ENCODE measurements at regions not wholly inside any gene's neighbourhood (a gene's known extent, or its start where the extent isn't known, plus 50 kb on each side); places are given as distances from the start of the nearest gene placed in this dataset.
A peak's percentile ranks its signal among the peaks of the same experiment; 100 is the strongest.

DNA sequence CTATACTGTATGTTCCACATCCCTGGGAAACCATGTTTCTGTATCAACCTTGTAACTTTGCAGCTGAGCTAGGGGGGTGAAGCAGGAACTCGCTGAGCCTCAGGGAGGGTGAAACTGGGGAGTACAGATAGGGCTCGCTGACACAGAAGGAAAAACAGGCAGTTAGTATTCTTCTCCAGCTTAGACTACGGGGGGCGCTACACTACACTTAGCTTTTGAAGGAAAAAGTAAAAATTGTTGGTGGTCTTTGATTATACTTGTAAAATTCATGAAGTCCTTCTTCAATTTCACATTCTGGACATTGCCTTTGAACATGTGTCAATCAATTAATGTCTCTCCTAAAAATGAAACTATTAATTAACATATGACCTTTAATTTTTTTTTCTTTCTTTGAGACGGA is 73.5 kb upstream of the RGMA start:
- no peak for ATAC-seq
- no peaks in the 10 kb centered on the region for H3K36me3 ChIP-seq (ENCODE audit: low read depth)
- intact Hi-C loops (cut with DNase I, micrococcal nuclease) = no loop called here

DNA sequence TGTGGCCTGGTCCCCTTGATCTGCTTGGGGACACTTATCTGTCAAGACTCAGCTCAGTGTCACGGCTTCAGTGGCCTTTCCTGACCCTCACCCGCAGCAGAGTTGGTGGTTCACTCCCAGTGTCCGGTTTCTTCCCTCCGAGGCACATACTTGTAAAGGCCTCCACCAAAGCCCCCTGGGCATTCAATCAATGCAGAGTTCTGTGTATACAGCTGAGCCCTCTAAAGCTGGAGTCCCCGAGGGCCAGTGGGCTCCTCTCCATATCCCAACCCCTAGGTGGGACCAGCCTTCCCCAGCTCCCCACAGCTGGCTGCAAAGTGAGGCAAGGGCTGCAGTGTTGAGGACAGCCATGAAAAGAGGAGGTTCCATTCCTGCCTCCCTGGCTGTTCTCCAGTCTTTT is 70.9 kb upstream of the RGMA start:
- H3K36me3 ChIP-seq (ENCODE audit: low read depth) = no peaks in the 10 kb centered on the region
- no peaks in the 10 kb centered on the region for H3K4me1 ChIP-seq (ENCODE audit: low read depth)
- intact Hi-C loops (cut with DNase I, micrococcal nuclease) = no loop called here
- H3K4me3 ChIP-seq = no peak overlapping the region
- no peaks in the 10 kb centered on the region for H3K9me3 ChIP-seq
- DNase-seq (no peak), ATAC-seq (no peak)
- TF ChIP-seq CTCF (IDR thresholded peaks at IDR 0.05) = no peak

More for the DNA sequence above, 73.5 kb upstream of the RGMA start:
- DNase-seq = no peak
- Histone ChIP-seq H3K4me1 (ENCODE audit: low read depth) (no peaks in the 10 kb centered on the region), H3K9me3 (no peaks in the 10 kb centered on the region), H3K4me3 (no peak overlapping the region)
- no peak for TF ChIP-seq CTCF (IDR thresholded peaks at IDR 0.05)

DNA sequence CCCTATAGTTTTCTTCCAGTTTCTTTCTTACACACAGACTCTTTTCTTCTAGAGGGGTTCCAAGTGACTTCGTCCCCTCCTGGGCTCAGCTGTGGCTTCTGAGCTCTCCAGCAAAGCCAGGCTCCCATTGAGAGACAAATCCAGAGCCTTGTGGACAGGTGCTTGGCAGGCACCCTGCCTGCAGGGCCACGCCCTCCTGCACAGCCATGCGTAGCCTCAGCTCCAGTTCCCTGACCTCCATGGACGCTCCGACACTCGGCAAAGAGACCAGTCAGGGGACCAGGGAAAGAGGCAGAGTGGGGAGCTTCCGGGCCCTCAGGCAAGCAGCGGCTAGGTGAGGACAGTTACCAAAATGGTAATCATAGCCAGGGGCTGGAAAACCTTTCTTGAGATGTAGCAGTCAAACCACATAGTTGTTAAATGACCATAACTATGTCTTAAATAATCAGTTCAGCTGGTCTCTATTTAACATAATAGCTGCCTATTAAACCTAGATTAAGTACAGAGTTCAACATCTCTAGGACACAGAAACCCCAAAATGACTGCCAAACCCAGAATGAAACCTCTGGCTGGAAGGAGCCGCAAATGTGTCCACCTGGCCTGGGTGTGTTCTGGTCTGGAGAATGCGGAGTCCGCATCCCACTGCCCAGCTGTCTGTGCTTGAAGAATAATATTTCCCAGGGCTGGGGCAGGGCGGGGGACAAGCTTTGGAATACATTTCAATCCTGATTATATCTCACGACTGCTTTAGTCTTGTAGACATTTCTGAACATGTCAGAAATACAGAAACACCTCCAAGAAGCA is 69.3 kb upstream of the RGMA start:
- H3K9me3 ChIP-seq = no peaks in the 10 kb centered on the region
- no peak for TF ChIP-seq CTCF (IDR thresholded peaks at IDR 0.05)
- no peak for ATAC-seq
- DNase-seq = no peak
- H3K4me3 ChIP-seq = no peak overlapping the region
- H3K36me3 ChIP-seq (ENCODE audit: low read depth) = no peaks in the 10 kb centered on the region
- H3K4me1 ChIP-seq (ENCODE audit: low read depth) = no peaks in the 10 kb centered on the region
- intact Hi-C loops (cut with DNase I, micrococcal nuclease) = no loop called here

GRCh38 chr15:93154666-93155065 is 65.7 kb upstream of the RGMA start:
- intact Hi-C loops (cut with DNase I, micrococcal nuclease) = no loop called here
- TF ChIP-seq CTCF (IDR thresholded peaks at IDR 0.05) = no peak

GRCh38 chr15:93152951-93153350 is 63.9 kb upstream of the RGMA start:
- Histone ChIP-seq H3K4me1 (ENCODE audit: low read depth) (no peaks in the 10 kb centered on the region), H3K9me3 (no peaks in the 10 kb centered on the region), H3K4me3 (no peak overlapping the region), H3K36me3 (ENCODE audit: low read depth) (no peaks in the 10 kb centered on the region)
- ATAC-seq = peak; percentile 13
- intact Hi-C loops (cut with DNase I, micrococcal nuclease) = no loop called here
- no peak for TF ChIP-seq CTCF (IDR thresholded peaks at IDR 0.05)
- peak in 2 of 3 donors; percentile 28 to 29 for DNase-seq

More at GRCh38 chr15:93154666-93155065, 65.7 kb upstream of the RGMA start:
- ATAC-seq (no peak), DNase-seq (no peak)
- H3K4me3 ChIP-seq = no peak overlapping the region
- H3K9me3 ChIP-seq = no peaks in the 10 kb centered on the region
- H3K4me1 ChIP-seq (ENCODE audit: low read depth) = no peaks in the 10 kb centered on the region
- H3K36me3 ChIP-seq (ENCODE audit: low read depth) = no peaks in the 10 kb centered on the region

Measured in mucosa of descending colon (tissue), 3 donors.